ENCODE measurements at regions not wholly inside any gene's neighbourhood (a gene's known extent, or its start where the extent isn't known, plus 50 kb on each side); places are given as distances from the start of the nearest gene placed in this dataset.

DNA sequence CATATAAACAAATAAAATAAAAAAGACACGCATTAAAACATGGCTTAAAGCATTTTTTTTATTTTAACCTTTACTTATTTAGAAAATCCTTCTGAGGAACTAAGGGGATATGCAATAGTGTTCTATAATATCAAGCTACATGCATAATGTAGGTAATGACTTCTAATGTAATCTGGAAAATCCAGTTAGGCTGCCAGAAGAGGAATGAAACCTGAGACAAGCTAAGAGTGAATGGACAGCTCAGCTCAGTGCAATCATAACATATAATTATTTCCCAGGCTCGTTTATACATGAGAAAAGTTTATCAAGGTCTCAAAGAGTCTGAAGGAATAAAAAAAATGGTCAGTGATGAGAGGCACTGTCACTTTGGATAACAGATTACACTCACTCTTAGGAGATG, 649.0 kb upstream of the PCDH15 start:
- DNase-seq (ENCODE audit: low read depth in 2 of 2) = no peak
- TF ChIP-seq CTCF (IDR thresholded peaks at IDR 0.05; ENCODE audit: low read depth, low read length) = no peak
- H3K4me3 ChIP-seq (replicated peaks in 1 of 2; ENCODE audit: low read depth in 2 of 2, low read length in 2 of 2) = no peak overlapping the region

DNA sequence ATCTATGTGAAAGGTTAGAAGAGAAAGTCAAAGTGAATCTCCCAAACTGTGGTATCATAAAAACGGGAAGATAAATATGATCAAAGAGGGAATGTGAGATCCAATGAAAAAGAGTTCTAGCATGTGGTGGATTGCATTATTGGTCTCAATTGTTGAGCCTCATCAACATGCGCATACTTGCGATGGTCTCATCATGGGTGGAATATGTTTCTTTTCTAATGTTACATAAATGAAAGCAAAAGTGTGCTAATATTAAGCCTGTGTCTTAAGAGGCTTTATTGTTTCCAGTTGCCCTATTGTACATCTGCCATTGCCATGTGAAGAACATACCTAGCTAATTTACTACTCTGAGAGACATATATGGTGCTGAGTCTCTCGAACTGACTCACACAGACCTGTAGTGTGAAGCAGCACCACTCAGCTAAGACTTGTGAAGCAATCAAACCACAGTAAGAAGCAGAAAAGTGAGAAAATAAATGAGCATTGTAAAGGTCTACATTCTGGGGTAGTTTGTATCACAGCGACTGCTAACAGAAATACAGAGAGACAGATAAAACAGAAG, 645.5 kb upstream of the PCDH15 start:
- no peak for TF ChIP-seq CTCF (IDR thresholded peaks at IDR 0.05; ENCODE audit: low read depth, low read length)
- no peak overlapping the region for H3K4me3 ChIP-seq (replicated peaks in 1 of 2; ENCODE audit: low read depth in 2 of 2, low read length in 2 of 2)
- no peak for DNase-seq (ENCODE audit: low read depth in 2 of 2)

- no peak for DNase-seq (ENCODE audit: low read depth in 2 of 2)
- TF ChIP-seq CTCF (IDR thresholded peaks at IDR 0.05; ENCODE audit: low read depth, low read length) = no peak
- H3K4me3 ChIP-seq (replicated peaks in 1 of 2; ENCODE audit: low read depth in 2 of 2, low read length in 2 of 2) = no peak overlapping the region
These were observed 640.7 kb upstream of the PCDH15 start for GRCh38 chr10:55441777-55442176.

DNA sequence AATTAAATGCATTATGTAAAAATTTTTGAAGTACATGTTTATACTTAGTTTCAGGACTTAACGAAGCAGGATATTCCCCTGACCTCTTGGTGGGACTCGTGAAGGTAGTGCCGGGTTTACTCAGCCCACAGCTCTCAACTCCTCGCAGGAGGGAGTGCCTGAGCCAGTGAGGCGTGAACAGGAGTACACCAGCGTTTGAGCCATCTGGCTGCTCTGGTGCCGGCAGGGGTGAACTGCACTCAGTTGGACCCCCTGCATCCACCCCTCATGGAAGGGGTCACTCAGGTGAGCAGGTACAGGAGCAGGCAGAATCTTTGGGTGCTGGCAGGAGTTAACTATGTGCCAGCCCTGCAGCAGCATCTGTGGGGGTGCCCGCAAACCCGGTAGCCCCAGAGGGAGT, 625.1 kb upstream of the PCDH15 start:
- no peak for DNase-seq (ENCODE audit: low read depth in 2 of 2)
- no peak for TF ChIP-seq CTCF (IDR thresholded peaks at IDR 0.05; ENCODE audit: low read depth, low read length)
- no peak overlapping the region for H3K4me3 ChIP-seq (replicated peaks in 1 of 2; ENCODE audit: low read depth in 2 of 2, low read length in 2 of 2)

DNA sequence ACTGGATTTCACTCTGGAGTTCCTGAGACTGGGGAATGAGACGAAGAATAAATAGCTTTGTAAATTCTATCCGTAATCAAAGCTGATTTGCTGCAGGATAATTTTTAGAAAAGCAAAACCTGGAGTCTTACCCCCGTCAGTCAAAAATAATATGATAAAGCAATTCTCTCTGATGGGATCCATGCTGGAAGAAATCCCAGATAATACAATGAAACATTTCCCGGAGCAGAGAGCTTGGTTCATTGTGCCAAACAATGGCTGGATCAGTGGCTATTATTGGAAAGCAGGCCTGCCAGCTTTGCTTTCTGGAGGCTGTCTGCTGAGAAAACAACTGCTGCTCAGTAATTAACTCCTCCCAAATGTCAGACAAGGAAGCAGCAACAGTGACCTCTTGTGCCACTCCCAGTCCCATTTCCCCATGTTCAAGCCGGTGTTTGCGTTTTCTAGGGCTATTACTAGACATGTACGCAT, 609.4 kb upstream of the PCDH15 start:
- H3K4me3 ChIP-seq (replicated peaks in 1 of 2; ENCODE audit: low read depth in 2 of 2, low read length in 2 of 2) = no peak overlapping the region
- peak in 1 of 2 donors; percentile 39 for DNase-seq (ENCODE audit: low read depth in 2 of 2)
- no peak for TF ChIP-seq CTCF (IDR thresholded peaks at IDR 0.05; ENCODE audit: low read depth, low read length)

DNA sequence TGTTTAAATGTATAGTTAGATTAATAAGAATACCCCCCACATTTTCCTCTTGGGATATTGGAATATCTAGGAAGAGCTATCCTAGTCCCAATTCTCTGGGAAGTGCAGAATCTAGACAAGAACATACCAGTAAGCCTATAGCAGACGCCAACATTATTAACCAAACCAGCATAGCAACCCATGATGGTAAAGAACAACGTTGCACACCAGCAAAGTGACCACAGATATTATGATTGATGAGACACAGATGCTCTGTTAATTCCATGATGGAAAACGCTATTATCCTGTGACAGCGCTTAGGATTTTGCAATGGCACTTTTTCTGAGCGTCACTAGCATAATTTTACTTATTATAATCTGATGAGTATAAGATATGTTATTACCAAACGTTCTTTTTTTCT, 603.1 kb upstream of the PCDH15 start:
- no peak for DNase-seq (ENCODE audit: low read depth in 2 of 2)
- H3K4me3 ChIP-seq (replicated peaks in 1 of 2; ENCODE audit: low read depth in 2 of 2, low read length in 2 of 2) = no peak overlapping the region
- no peak for TF ChIP-seq CTCF (IDR thresholded peaks at IDR 0.05; ENCODE audit: low read depth, low read length)

All from cardiac fibroblast (primary cell).